C1 segment of cervical spinal cord (tissue), 14 donors: ENCODE measurements at regions not wholly inside any gene's neighbourhood (a gene's known extent, or its start where the extent isn't known, plus 50 kb on each side); places are given as distances from the start of the nearest gene placed in this dataset.

Experiments used
- DNase-seq, 14 donors: peaks; one replicate each; lab custom pipeline; 2025; lab: John Stamatoyannopoulos, UW

GRCh38 chr10:27451054-27451453 is 53.0 kb upstream of the RAB18 start:
- no peak for DNase-seq

- no peak for DNase-seq
These were observed 53.9 kb upstream of the RAB18 start for GRCh38 chr10:27450225-27450624.

- no peak for DNase-seq
These were observed 54.5 kb upstream of the RAB18 start for GRCh38 chr10:27449571-27449970.

GRCh38 chr10:27448921-27449320 is 55.2 kb upstream of the RAB18 start:
- DNase-seq, result no peak

- DNase-seq, result no peak
These were observed 56.6 kb upstream of the RAB18 start for GRCh38 chr10:27447540-27447939.

- DNase-seq, result peak in 1 of 14 donors; percentile 19
These were observed 57.8 kb upstream of the RAB18 start for GRCh38 chr10:27446091-27446918.

- no peak for DNase-seq
These were observed 59.0 kb upstream of the RAB18 start for GRCh38 chr10:27445070-27445469.

GRCh38 chr10:27440478-27440877 is 63.6 kb upstream of the RAB18 start:
- DNase-seq, result no peak

- DNase-seq, result no peak
These were observed 64.1 kb upstream of the RAB18 start for GRCh38 chr10:27440021-27440420.

GRCh38 chr10:27439101-27439500 is 65.0 kb upstream of the RAB18 start:
- DNase-seq, result no peak

GRCh38 chr10:27437775-27438174 is 66.3 kb upstream of the RAB18 start:
- no peak for DNase-seq

GRCh38 chr10:27436710-27437109 is 67.4 kb upstream of the RAB18 start:
- no peak for DNase-seq

GRCh38 chr10:27433976-27434375 is 70.1 kb upstream of the RAB18 start:
- no peak for DNase-seq

- DNase-seq, result no peak
These were observed 77.1 kb upstream of the RAB18 start for GRCh38 chr10:27426948-27427467.

- no peak for DNase-seq
These were observed 90.2 kb upstream of the RAB18 start for GRCh38 chr10:27413831-27414348.

GRCh38 chr10:27413387-27413786 is 90.7 kb upstream of the RAB18 start:
- DNase-seq, result no peak

GRCh38 chr10:27410153-27410552 is 94.0 kb upstream of the RAB18 start:
- no peak for DNase-seq

- no peak for DNase-seq
These were observed 96.8 kb upstream of the RAB18 start for GRCh38 chr10:27407271-27407670.

GRCh38 chr10:27399871-27400270 is 104.2 kb upstream of the RAB18 start:
- DNase-seq, result no peak

- no peak for DNase-seq
These were observed 110.1 kb upstream of the RAB18 start for GRCh38 chr10:27393961-27394360.

- no peak for DNase-seq
These were observed 111.5 kb upstream of the RAB18 start for GRCh38 chr10:27392606-27393005.

GRCh38 chr10:27391916-27392315 is 112.2 kb upstream of the RAB18 start:
- no peak for DNase-seq

GRCh38 chr10:27391325-27391724 is 112.8 kb upstream of the RAB18 start:
- no peak for DNase-seq
